ENCODE measurements at regions not wholly inside any gene's neighbourhood (a gene's known extent, or its start where the extent isn't known, plus 50 kb on each side); places are given as distances from the start of the nearest gene placed in this dataset.
"Not testable (repeated sequence)": the region's sequence is repeated elsewhere in the genome, so short reads cannot be mapped to it uniquely, and the experiment has no call there.

- TF ChIP-seq, protein P1, sequence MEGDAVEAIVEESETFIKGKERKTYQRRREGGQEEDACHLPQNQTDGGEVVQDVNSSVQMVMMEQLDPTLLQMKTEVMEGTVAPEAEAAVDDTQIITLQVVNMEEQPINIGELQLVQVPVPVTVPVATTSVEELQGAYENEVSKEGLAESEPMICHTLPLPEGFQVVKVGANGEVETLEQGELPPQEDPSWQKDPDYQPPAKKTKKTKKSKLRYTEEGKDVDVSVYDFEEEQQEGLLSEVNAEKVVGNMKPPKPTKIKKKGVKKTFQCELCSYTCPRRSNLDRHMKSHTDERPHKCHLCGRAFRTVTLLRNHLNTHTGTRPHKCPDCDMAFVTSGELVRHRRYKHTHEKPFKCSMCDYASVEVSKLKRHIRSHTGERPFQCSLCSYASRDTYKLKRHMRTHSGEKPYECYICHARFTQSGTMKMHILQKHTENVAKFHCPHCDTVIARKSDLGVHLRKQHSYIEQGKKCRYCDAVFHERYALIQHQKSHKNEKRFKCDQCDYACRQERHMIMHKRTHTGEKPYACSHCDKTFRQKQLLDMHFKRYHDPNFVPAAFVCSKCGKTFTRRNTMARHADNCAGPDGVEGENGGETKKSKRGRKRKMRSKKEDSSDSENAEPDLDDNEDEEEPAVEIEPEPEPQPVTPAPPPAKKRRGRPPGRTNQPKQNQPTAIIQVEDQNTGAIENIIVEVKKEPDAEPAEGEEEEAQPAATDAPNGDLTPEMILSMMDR (conservative IDR thresholded peaks at IDR 0.05): no peak
- Histone ChIP-seq H3K4me1 (ENCODE audit: insufficient read depth, low read length) (no peaks in the 10 kb centered on the region), H2BK12ac (ENCODE audit: insufficient read length, low read depth, low read length) (no peak overlapping the region), H3K14ac (ENCODE audit: insufficient read depth, low read length) (no peak overlapping the region), H3K4me2 (ENCODE audit: insufficient read depth, insufficient read length, low read length) (no peak overlapping the region), H2BK15ac (ENCODE audit: low read depth, low read length) (no peak overlapping the region), H2AK5ac (ENCODE audit: insufficient read length, low read length) (no peak overlapping the region), H3K27me3 (ENCODE audit: insufficient read depth, low read length) (no peaks in the 10 kb centered on the region), H3K27ac (ENCODE audit: insufficient read length, low read depth, low read length) (no peak overlapping the region), H3K79me2 (ENCODE audit: insufficient read depth, low read length) (no peaks in the 10 kb centered on the region), H3K9ac (ENCODE audit: extremely low read depth, insufficient read length, low read length) (no peak overlapping the region), H2BK20ac (ENCODE audit: low read depth, low read length, poor library complexity, severe bottlenecking) (no peak overlapping the region), H2BK120ac (ENCODE audit: low read depth, low read length, poor library complexity, severe bottlenecking) (no peak overlapping the region), H3K79me1 (ENCODE audit: insufficient read depth, low read depth, low read length, poor library complexity, severe bottlenecking) (no peaks in the 10 kb centered on the region), H4K20me1 (ENCODE audit: control insufficient read depth, insufficient read depth, insufficient read length) (no peaks in the 10 kb centered on the region), H4K8ac (replicated peaks; ENCODE audit: insufficient read length, low read depth, low read length) (no peak overlapping the region), H3K23ac (ENCODE audit: insufficient read length, low read depth, low read length) (no peak overlapping the region), H3K9me3 (ENCODE audit: control insufficient read depth, low read depth, low read length) (no peaks in the 10 kb centered on the region), H3K18ac (ENCODE audit: insufficient read length, low read depth, low read length) (no peak overlapping the region), H3K23me2 (ENCODE audit: insufficient read length, low read depth, low read length, poor library complexity, severe bottlenecking) (no peaks in the 10 kb centered on the region), H4K5ac (ENCODE audit: insufficient read length, low read depth, low read length) (no peak overlapping the region), H3K4ac (ENCODE audit: low read depth, low read length) (no peak overlapping the region), H3K56ac (ENCODE audit: insufficient read length, low read depth, low read length) (no peak overlapping the region), H3T11ph (ENCODE audit: low read length) (no peak overlapping the region), H2BK5ac (ENCODE audit: insufficient read length, low read length) (no peak overlapping the region), H4K91ac (ENCODE audit: insufficient read length, low read depth, low read length) (no peak overlapping the region), H2AFZ (ENCODE audit: low read length) (no peak overlapping the region)
- peaks cover 3 to 6% of the 10 kb centered on the region in 2 experiments; a peak in 3 of 5 replicates for H3K9me3 Mint-ChIP-seq
- peaks cover 0 to 6% (median 3%) of the 10 kb centered on the region in 3 experiments; a peak in 1 of 7 replicates for H3K36me3 Mint-ChIP-seq (ENCODE audit: insufficient read depth in 1 of 3, low read depth in 3 of 3)
- H3K27me3 Mint-ChIP-seq (ENCODE audit: low read depth): no peaks in the 10 kb centered on the region
- no peak overlapping the region for H3K4me3 Mint-ChIP-seq
- H3K27ac Mint-ChIP-seq: no peak overlapping the region
- no CpG with 5 or more reads among the region's 2 CpGs for WGBS (ENCODE audit: extremely low coverage, insufficient read length, low lambda C conversion rate)
- no peak for DNase-seq
- no peaks in the 10 kb centered on the region for H3K4me1 Mint-ChIP-seq
Measured at GRCh38 chr10:4599471-4599870, 226.5 kb upstream of the AKR1E2 start.

GRCh38 chr10:4597898-4598297 lies 228.1 kb upstream of the AKR1E2 start:
- H2AFZ ChIP-seq (ENCODE audit: low read length); H3K9ac ChIP-seq (ENCODE audit: extremely low read depth, insufficient read length, low read length); H2BK15ac ChIP-seq (ENCODE audit: low read depth, low read length); H3K4ac ChIP-seq (ENCODE audit: low read depth, low read length); H3K9me3 ChIP-seq (ENCODE audit: control insufficient read depth, low read depth, low read length); H3K27me3 Mint-ChIP-seq (ENCODE audit: low read depth); DNase-seq; H3K4me1 ChIP-seq (ENCODE audit: insufficient read depth, low read length); H2BK5ac ChIP-seq (ENCODE audit: insufficient read length, low read length); H3K23ac ChIP-seq (ENCODE audit: insufficient read length, low read depth, low read length); H3K79me1 ChIP-seq (ENCODE audit: insufficient read depth, low read depth, low read length, poor library complexity, severe bottlenecking); H3K27ac ChIP-seq (ENCODE audit: insufficient read length, low read depth, low read length); H2BK120ac ChIP-seq (ENCODE audit: low read depth, low read length, poor library complexity, severe bottlenecking); H3K9me3 Mint-ChIP-seq; H3K4me1 Mint-ChIP-seq; H3K23me2 ChIP-seq (ENCODE audit: insufficient read length, low read depth, low read length, poor library complexity, severe bottlenecking); H3K36me3 Mint-ChIP-seq (ENCODE audit: insufficient read depth in 1 of 3, low read depth in 3 of 3); H3K18ac ChIP-seq (ENCODE audit: insufficient read length, low read depth, low read length); H4K20me1 ChIP-seq (ENCODE audit: control insufficient read depth, insufficient read depth, insufficient read length); H2BK12ac ChIP-seq (ENCODE audit: insufficient read length, low read depth, low read length); H3K27ac Mint-ChIP-seq; H4K8ac ChIP-seq (replicated peaks; ENCODE audit: insufficient read length, low read depth, low read length); H3K27me3 ChIP-seq (ENCODE audit: insufficient read depth, low read length); H3K79me2 ChIP-seq (ENCODE audit: insufficient read depth, low read length); H3T11ph ChIP-seq (ENCODE audit: low read length); H3K4me2 ChIP-seq (ENCODE audit: insufficient read depth, insufficient read length, low read length); H2BK20ac ChIP-seq (ENCODE audit: low read depth, low read length, poor library complexity, severe bottlenecking); H2AK5ac ChIP-seq (ENCODE audit: insufficient read length, low read length); H3K4me3 Mint-ChIP-seq; H4K5ac ChIP-seq (ENCODE audit: insufficient read length, low read depth, low read length); H3K14ac ChIP-seq (ENCODE audit: insufficient read depth, low read length); H3K56ac ChIP-seq (ENCODE audit: insufficient read length, low read depth, low read length); H4K91ac ChIP-seq (ENCODE audit: insufficient read length, low read depth, low read length): not testable (repeated sequence)
- no CpG with 5 or more reads among the region's 2 CpGs for WGBS (ENCODE audit: extremely low coverage, insufficient read length, low lambda C conversion rate)
